B cell (primary cell): ENCODE measurements at regions not wholly inside any gene's neighbourhood (a gene's known extent, or its start where the extent isn't known, plus 50 kb on each side); places are given as distances from the start of the nearest gene placed in this dataset.

ENCODE experiments used
- ATAC-seq: fragments of 200-7000 bp; cut with Tn5 transposase; one replicate; pipeline ENCODE4 v1.10.0; 2021; ENCODE audit warnings: low read depth, mild to moderate bottlenecking, moderate number of reproducible peaks, moderate library complexity
- CTCF ChIA-PET: fragments of 350-600 bp; sonication (Branson Sonifier 250); formaldehyde crosslinking; loops from one replicate; lab custom pipeline; 2021; ENCODE audit warnings: antibody characterized with exemption, inconsistent platforms; lab: Charles Lee
- POLR2A ChIA-PET: fragments of 350-600 bp; sonication (Branson Sonifier 250); formaldehyde crosslinking; loops from one replicate; lab custom pipeline; 2021; ENCODE audit warnings: antibody characterized with exemption; lab: Charles Lee
- DNase-seq: peaks from one replicate; pipeline ENCODE4 v3.0.0; 2013
- H2AFZ ChIP-seq: 2 replicates; pipeline ENCODE4 v1.6.1; 2012; ENCODE audit warnings: mild to moderate bottlenecking, low read depth, low read length; ENCODE audit not compliant: insufficient read depth, poor library complexity, severe bottlenecking
- H3K27ac ChIP-seq, 2 donors: 1 replicate in 1 of 2; 2 replicates in 1 of 2; pipeline ENCODE4 v1.5.1; 2012 to 2013; ENCODE audit warnings: low read length in 2 of 2, mild to moderate bottlenecking in 2 of 2, moderate library complexity in 1 of 2
- H3K27me3 ChIP-seq, 4 experiments: fragments of 200-600 bp in 1 of 4; sonication (generic) in 1 of 4; replicated peaks in 1 of 4; 1 replicate in 2 of 4; 2 replicates in 2 of 4; pipeline versions ENCODE4 v1.6.1 to v1.7.0; 2013 to 2016; ENCODE audit warnings: low read length in 3 of 4, mild to moderate bottlenecking in 2 of 4, mixed read lengths in 1 of 4, moderate library complexity in 1 of 4; ENCODE audit not compliant: insufficient read depth in 4 of 4, control insufficient read depth in 3 of 4; ENCODE audit errors: control extremely low read depth in 1 of 4
- H3K36me3 ChIP-seq, 2 experiments: replicated peaks in 1 of 2; 1 replicate in 1 of 2; 2 replicates in 1 of 2; pipeline versions ENCODE4 v1.6.1 to v1.7.1; 2013; ENCODE audit warnings: low read length in 1 of 2; ENCODE audit not compliant: insufficient read depth in 2 of 2, control insufficient read depth in 1 of 2; ENCODE audit errors: control extremely low read depth in 1 of 2, extremely low read depth in 1 of 2
- H3K4me1 ChIP-seq, 2 donors: fragments of 200-600 bp in 1 of 2; sonication (generic) in 1 of 2; 1 replicate in 1 of 2; 2 replicates in 1 of 2; pipeline versions ENCODE4 v1.5.1 to v1.6.1; 2013 to 2017; ENCODE audit warnings: low read length in 2 of 2; ENCODE audit not compliant: control insufficient read depth in 2 of 2, insufficient read depth in 2 of 2
- H3K4me2 ChIP-seq: replicated peaks from 2 replicates; pipeline ENCODE3; 2012; ENCODE audit warnings: mild to moderate bottlenecking, low read depth, low read length; ENCODE audit not compliant: poor library complexity, severe bottlenecking
- H3K4me3 ChIP-seq, 5 experiments: fragments of 200-600 bp in 1 of 5; sonication (generic) in 1 of 5; 1 replicate in 3 of 5; 2 replicates in 2 of 5; pipeline versions ENCODE4 v1.5.1 to v1.7.0; 2011 to 2016; ENCODE audit warnings: low read length in 4 of 5, mild to moderate bottlenecking in 4 of 5, low read depth in 2 of 5, control low read depth in 1 of 5, moderate library complexity in 1 of 5; ENCODE audit not compliant: insufficient read depth in 1 of 5; ENCODE audit errors: control extremely low read depth in 1 of 5, extremely low read depth in 1 of 5
- H3K79me2 ChIP-seq: fragments of 200-600 bp; sonication (generic); one replicate; pipeline ENCODE4 v1.6.0; 2016; ENCODE audit warnings: low read length; ENCODE audit not compliant: control insufficient read depth, insufficient read depth
- H3K9ac ChIP-seq: fragments of 200-600 bp; sonication (generic); 2 replicates; pipeline ENCODE4 v1.6.1; 2017; ENCODE audit warnings: mild to moderate bottlenecking, low read length, moderate library complexity
- H3K9me3 ChIP-seq, 3 donors: one replicate each; pipeline versions ENCODE4 v1.6.1 to v1.7.1; 2013; ENCODE audit warnings: low read length in 2 of 3; ENCODE audit not compliant: control insufficient read depth in 2 of 3, insufficient read depth in 1 of 3; ENCODE audit errors: control extremely low read depth in 1 of 3
- H4K20me1 ChIP-seq: 2 replicates; pipeline ENCODE4 v1.6.0; 2012; ENCODE audit warnings: mild to moderate bottlenecking, low read length; ENCODE audit not compliant: insufficient read depth, control insufficient read depth, poor library complexity, severe bottlenecking
- H3K27ac Mint-ChIP-seq: one replicate; pipeline ENCODE4 v1.8.0; 2021; ENCODE audit warnings: mixed read lengths
- H3K27me3 Mint-ChIP-seq: one replicate; pipeline ENCODE4 v1.8.0; 2021; ENCODE audit warnings: mixed read lengths
- H3K4me1 Mint-ChIP-seq: one replicate; pipeline ENCODE4 v1.8.0; 2021; ENCODE audit warnings: mixed read lengths
- H3K4me3 Mint-ChIP-seq: one replicate; pipeline ENCODE4 v1.8.0; 2021; ENCODE audit warnings: mixed read lengths
- H3K9me3 Mint-ChIP-seq: one replicate; pipeline ENCODE4 v1.8.0; 2022; ENCODE audit warnings: mixed read lengths; ENCODE audit not compliant: insufficient read depth
- CTCF ChIP-seq: fragments of 200-600 bp; IDR thresholded peaks from one replicate; pipeline ENCODE4 v1.8.0; 2022; ENCODE audit warnings: antibody characterized with exemption, mild to moderate bottlenecking
- EZH2 ChIP-seq: IDR thresholded peaks from 2 replicates; pipeline ENCODE4 v1.6.1; 2012; ENCODE audit warnings: borderline replicate concordance, low read depth, mild to moderate bottlenecking, moderate library complexity, low read length; ENCODE audit not compliant: insufficient read depth, poor library complexity, severe bottlenecking
- WGBS: methylation state at CpG from one replicate; pipeline ENCODE4 v1.1.5; 2013; ENCODE audit warnings: missing lambda C conversion rate; ENCODE audit not compliant: insufficient coverage; 5-methylcytosine and 5-hydroxymethylcytosine counted together
- intact Hi-C: fragments of 100-400 bp; cut with micrococcal nuclease; formaldehyde crosslinking; loops from one replicate; pipeline ENCODE4 v1.10.0; 2022

GRCh38 chr2:185567940-185568339 is 170.7 kb upstream of the FSIP2 start:
- intact Hi-C loops = no loop called here
- POLR2A ChIA-PET = no interaction called here

GRCh38 chr2:185578322-185578721 is 160.3 kb upstream of the FSIP2 start:
- no peaks in the 10 kb centered on the region for H3K4me1 ChIP-seq
- Mint-ChIP-seq H3K27me3 (no peaks in the 10 kb centered on the region), H3K4me1 (no peaks in the 10 kb centered on the region), H3K4me3 (no peak overlapping the region), H3K27ac (no peak overlapping the region), H3K9me3 (peaks cover 2% of the 10 kb centered on the region)
- H3K27me3 ChIP-seq = no peaks in the 10 kb centered on the region
- no peak overlapping the region for H3K4me3 ChIP-seq
- H4K20me1 ChIP-seq = no peaks in the 10 kb centered on the region
- no peaks in the 10 kb centered on the region for H3K9me3 ChIP-seq
- no peak overlapping the region for H3K9ac ChIP-seq
- WGBS = no CpG with 5 or more reads among the region's 3 CpGs
- no peaks in the 10 kb centered on the region for H3K36me3 ChIP-seq
- H3K27ac ChIP-seq = no peak overlapping the region
- no peak overlapping the region for H3K4me2 ChIP-seq
- ChIA-PET CTCF (no interaction called here), POLR2A (no interaction called here)
- DNase-seq (no peak), ATAC-seq (no peak)
- intact Hi-C loops = no loop called here
- no peak overlapping the region for H2AFZ ChIP-seq
- H3K79me2 ChIP-seq = no peaks in the 10 kb centered on the region
- no peak for TF ChIP-seq CTCF
- no peak for TF ChIP-seq EZH2

More at GRCh38 chr2:185567940-185568339, 170.7 kb upstream of the FSIP2 start:
- no peak overlapping the region for H3K27ac ChIP-seq
- Mint-ChIP-seq H3K4me1 (no peaks in the 10 kb centered on the region), H3K27ac (no peak overlapping the region), H3K4me3 (no peak overlapping the region), H3K27me3 (no peaks in the 10 kb centered on the region), H3K9me3 (no peaks in the 10 kb centered on the region)
- CTCF ChIA-PET = no interaction called here
- no peak for ATAC-seq
- 87% methylated on average over 7 of the region's 8 CpGs for WGBS
- no peak overlapping the region for H3K4me2 ChIP-seq
- no peaks in the 10 kb centered on the region for H3K9me3 ChIP-seq
- H3K9ac ChIP-seq = no peak overlapping the region
- no peak overlapping the region for H2AFZ ChIP-seq
- no peak for DNase-seq
- H4K20me1 ChIP-seq = no peaks in the 10 kb centered on the region
- no peaks in the 10 kb centered on the region for H3K79me2 ChIP-seq
- H3K36me3 ChIP-seq = no peaks in the 10 kb centered on the region
- H3K27me3 ChIP-seq = no peaks in the 10 kb centered on the region
- H3K4me3 ChIP-seq = no peak overlapping the region
- no peak for TF ChIP-seq CTCF
- TF ChIP-seq EZH2 = no peak
- H3K4me1 ChIP-seq = no peaks in the 10 kb centered on the region
